Activated T-cell treated with anti-CD3 and anti-CD28 coated beads, Interleukin-2, amount 50 U/mL, for 72 hours (primary cell): ENCODE measurements at regions not wholly inside any gene's neighbourhood (a gene's known extent, or its start where the extent isn't known, plus 50 kb on each side); places are given as distances from the start of the nearest gene placed in this dataset.

Experiments used
- ATAC-seq, 2 donors: fragments of 150-1000 bp; cut with Tn5 transposase; replicated peaks in 1 of 2; 2 replicates each; pipeline ENCODE4 v1.10.0; 2021; ENCODE audit warnings: moderate library complexity in 2 of 2, mild to moderate bottlenecking in 1 of 2
- DNase-seq, 2 donors: peaks; one replicate each; pipeline ENCODE4 v3.0.0; 2021 to 2022; ENCODE audit warnings: mixed read lengths in 1 of 2
- H3K27ac Mint-ChIP-seq: one replicate; pipeline ENCODE4 v1.8.0; 2022; ENCODE audit warnings: mild to moderate bottlenecking, moderate library complexity, mixed read lengths
- H3K27me3 Mint-ChIP-seq: one replicate; pipeline ENCODE4 v1.8.0; 2022; ENCODE audit warnings: low read depth, mixed read lengths
- H3K36me3 Mint-ChIP-seq, 2 donors: one replicate each; pipeline ENCODE4 v1.8.0; 2022; ENCODE audit warnings: mixed read lengths in 2 of 2, mild to moderate bottlenecking in 1 of 2; ENCODE audit not compliant: insufficient read depth in 2 of 2
- H3K4me1 Mint-ChIP-seq: one replicate; pipeline ENCODE4 v1.8.0; 2022; ENCODE audit warnings: low read depth, mixed read lengths
- H3K4me3 Mint-ChIP-seq, 2 donors: one replicate each; pipeline ENCODE4 v1.8.0; 2022; ENCODE audit warnings: mild to moderate bottlenecking in 2 of 2, mixed read lengths in 2 of 2, moderate library complexity in 2 of 2
- H3K9me3 Mint-ChIP-seq, 2 donors: one replicate each; pipeline ENCODE4 v1.8.0; 2022; ENCODE audit warnings: mixed read lengths in 2 of 2

DNA sequence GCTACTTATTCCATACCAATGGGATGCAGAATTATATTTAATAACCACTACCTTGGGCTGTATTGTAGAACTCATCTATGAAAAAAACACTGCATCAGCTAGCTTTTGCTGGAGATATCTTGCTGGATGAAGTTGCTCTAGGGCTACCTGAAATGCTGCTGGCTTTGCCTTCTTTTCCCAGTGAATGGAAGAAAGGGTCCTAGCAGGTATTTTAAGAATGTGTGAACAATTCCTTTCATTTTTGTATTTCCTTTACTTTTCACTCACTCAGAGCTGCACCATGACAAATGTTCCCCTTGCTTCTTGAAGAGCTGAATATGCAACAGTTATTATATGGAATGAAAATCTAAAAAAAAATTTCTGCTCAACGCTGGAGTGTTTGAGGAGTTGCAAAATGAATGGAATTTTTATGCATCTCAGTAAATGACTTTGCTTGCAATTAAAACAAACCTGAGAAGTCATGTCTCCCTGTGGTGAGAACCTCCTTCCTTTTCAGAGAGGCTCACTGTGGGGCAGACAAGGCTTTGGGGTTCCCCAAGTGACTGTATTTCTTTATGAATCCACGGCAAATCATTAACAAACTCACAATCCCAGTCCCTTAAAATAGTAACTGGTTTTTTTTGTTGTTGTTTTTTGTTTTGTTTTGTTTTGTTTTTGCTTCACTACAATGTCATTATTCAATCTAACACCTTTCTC is 566.8 kb upstream of the KIRREL3 start:
- Mint-ChIP-seq H3K27ac (no peak overlapping the region), H3K9me3 (no peaks in the 10 kb centered on the region), H3K4me3 (no peak overlapping the region), H3K27me3 (no peaks in the 10 kb centered on the region), H3K4me1 (no peaks in the 10 kb centered on the region), H3K36me3 (no peaks in the 10 kb centered on the region)
- ATAC-seq, result no peak
- DNase-seq, result no peak

DNA sequence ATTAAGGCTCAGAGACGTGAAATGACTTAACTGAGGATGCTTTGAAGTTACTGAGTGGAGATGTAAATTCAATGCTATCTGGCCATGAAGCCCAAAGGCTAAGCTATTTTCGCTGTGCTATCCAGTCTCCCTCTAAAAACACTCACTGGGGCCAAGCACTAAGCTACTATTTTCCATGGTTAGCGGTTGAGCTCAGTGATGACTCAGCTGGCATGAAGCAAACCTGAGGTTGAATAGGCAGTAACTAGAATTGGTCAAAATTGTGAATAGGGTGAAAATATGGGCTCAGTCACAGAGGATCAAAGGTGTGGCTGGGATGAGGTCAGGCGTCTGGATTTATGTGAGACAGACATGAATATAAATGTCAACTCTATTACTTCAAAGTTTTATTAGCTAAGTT is 564.2 kb upstream of the KIRREL3 start:
- ATAC-seq (no peak), DNase-seq (no peak)
- Mint-ChIP-seq H3K4me3 (no peak overlapping the region), H3K27ac (no peak overlapping the region), H3K9me3 (no peaks in the 10 kb centered on the region), H3K27me3 (no peaks in the 10 kb centered on the region), H3K36me3 (no peaks in the 10 kb centered on the region), H3K4me1 (no peaks in the 10 kb centered on the region)

DNA sequence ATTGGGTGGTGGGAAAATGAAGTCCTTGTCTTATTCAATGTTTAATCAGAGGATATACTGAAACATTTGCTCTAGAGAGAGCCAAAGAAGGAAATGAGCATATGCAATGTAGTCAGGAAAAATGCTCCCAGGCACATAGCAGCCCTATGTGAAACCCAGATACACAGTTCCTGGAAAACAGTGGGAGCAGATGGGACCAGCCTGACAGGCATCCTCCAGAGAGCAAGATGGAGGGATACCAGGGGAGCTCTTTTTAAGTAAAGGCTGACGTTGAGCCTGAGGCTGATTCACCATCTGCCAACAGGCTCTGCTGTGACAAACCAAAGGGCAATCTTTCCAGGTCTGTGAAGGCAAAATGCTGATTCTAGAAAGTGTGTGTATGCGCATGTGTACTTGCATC is 559.4 kb upstream of the KIRREL3 start:
- H3K27ac Mint-ChIP-seq, result no peak overlapping the region
- H3K36me3 Mint-ChIP-seq, result no peaks in the 10 kb centered on the region
- DNase-seq (no peak), ATAC-seq (no peak)
- H3K27me3 Mint-ChIP-seq, result no peaks in the 10 kb centered on the region
- no peaks in the 10 kb centered on the region for H3K9me3 Mint-ChIP-seq
- no peaks in the 10 kb centered on the region for H3K4me1 Mint-ChIP-seq
- H3K4me3 Mint-ChIP-seq, result no peak overlapping the region

DNA sequence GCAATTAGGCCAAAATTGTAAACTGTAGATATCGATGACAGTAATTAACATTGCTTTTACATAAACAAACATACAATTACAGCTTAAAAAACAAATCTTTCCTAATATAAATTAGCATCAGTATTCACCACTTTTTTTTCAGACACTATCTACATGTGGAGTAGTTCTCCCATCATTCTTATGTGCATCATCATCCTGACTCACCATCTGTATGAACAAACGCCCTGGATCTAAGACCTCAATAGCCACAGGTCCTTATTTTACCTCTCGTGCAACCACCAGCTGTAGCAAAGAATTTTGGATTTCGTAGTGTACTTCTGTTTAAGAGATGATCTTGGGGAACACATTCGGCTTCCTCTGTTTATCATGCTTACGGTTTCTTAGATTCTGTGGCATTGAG is 551.9 kb upstream of the KIRREL3 start:
- H3K36me3 Mint-ChIP-seq, result no peaks in the 10 kb centered on the region
- no peaks in the 10 kb centered on the region for H3K27me3 Mint-ChIP-seq
- H3K27ac Mint-ChIP-seq, result no peak overlapping the region
- ATAC-seq, result no peak
- H3K4me1 Mint-ChIP-seq, result no peaks in the 10 kb centered on the region
- H3K9me3 Mint-ChIP-seq, result no peaks in the 10 kb centered on the region
- no peak overlapping the region for H3K4me3 Mint-ChIP-seq
- DNase-seq, result no peak

DNA sequence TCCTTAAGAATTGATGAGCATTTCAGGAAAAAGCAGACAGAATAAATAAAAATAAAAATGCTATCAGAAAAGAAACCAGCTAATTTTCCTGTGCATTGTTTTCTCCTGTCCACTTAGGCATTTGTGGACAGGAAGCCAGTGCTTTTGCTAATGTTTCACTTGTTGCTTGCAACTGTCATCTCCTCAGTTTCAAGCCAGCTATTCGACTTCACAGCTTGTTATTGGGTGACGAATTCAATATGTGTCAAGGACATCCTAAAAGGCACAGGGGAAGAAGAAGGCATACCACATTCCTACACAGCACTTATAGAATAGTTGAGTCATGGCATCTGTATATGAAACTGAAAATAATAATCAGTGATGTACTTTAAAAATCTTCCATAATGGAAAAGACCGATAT is 530.6 kb upstream of the KIRREL3 start:
- Mint-ChIP-seq H3K4me3 (no peak overlapping the region), H3K27ac (no peak overlapping the region), H3K27me3 (no peaks in the 10 kb centered on the region), H3K9me3 (peaks cover 0 to 2% of the 10 kb centered on the region in 2 donors), H3K36me3 (no peaks in the 10 kb centered on the region), H3K4me1 (no peaks in the 10 kb centered on the region)
- ATAC-seq, result no peak
- DNase-seq, result no peak

DNA sequence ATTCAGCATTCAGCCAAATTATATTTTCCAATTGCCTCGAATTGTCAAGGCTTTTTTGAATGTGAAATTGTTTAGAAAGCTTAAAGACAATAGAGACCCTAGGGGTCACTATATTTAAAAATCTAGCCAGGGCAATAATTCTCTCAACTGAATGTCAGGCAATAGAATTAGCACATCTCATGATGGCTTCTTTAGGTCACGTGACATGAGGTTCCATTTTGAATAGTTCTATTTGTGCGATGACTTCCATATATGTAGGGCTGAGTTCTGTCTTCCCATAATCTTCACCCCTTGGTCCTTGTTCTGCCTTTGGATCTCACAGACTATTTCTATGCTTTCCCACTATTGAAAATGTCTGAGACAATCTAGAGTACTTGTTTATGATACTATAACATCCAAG is 527.7 kb upstream of the KIRREL3 start:
- H3K27me3 Mint-ChIP-seq, result no peaks in the 10 kb centered on the region
- no peaks in the 10 kb centered on the region for H3K36me3 Mint-ChIP-seq
- H3K4me3 Mint-ChIP-seq, result no peak overlapping the region
- H3K4me1 Mint-ChIP-seq, result no peaks in the 10 kb centered on the region
- ATAC-seq, result no peak
- no peak overlapping the region for H3K27ac Mint-ChIP-seq
- no peak for DNase-seq
- H3K9me3 Mint-ChIP-seq, result no peaks in the 10 kb centered on the region

DNA sequence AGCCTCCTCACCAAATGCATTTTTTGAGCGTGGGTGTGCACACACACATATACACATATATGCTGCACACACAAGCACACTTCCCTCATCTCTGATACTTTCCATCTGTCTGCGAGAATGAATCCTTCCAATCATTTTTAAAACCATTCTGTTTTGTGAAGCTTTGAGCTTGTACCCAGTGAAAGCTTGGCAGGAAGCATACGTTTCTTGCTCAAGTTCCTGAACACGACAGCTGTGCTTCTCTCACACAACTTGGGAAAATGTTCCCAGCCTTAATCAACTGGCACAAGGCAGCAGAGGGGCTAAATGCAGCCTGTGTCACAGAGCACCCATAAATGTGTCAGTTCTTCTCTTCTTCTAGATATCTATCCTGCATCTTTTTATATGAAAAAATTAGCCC is 524.0 kb upstream of the KIRREL3 start:
- H3K36me3 Mint-ChIP-seq, result no peaks in the 10 kb centered on the region
- no peaks in the 10 kb centered on the region for H3K4me1 Mint-ChIP-seq
- H3K27ac Mint-ChIP-seq, result no peak overlapping the region
- no peaks in the 10 kb centered on the region for H3K27me3 Mint-ChIP-seq
- H3K9me3 Mint-ChIP-seq, result no peaks in the 10 kb centered on the region
- no peak overlapping the region for H3K4me3 Mint-ChIP-seq
- no peak for DNase-seq
- ATAC-seq, result no peak

DNA sequence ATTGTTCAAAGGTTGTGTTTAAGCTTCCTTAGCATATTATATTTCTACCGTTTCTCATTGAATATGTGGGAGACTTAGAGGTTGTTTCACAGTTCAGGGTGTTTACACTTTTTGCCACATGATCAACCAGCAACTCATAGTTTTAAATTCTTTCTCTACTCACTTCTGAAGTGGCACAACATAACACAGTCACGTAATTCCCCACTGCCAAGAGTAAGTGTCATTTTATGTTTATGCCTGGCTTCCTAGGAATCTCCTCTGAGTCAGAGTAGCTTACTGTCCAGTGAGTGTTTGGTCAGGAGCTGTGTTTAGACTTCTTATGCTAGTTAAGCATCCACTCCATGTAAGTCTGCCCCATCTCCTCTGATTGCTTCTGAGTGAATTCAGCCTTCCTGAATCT is 520.8 kb upstream of the KIRREL3 start:
- H3K27me3 Mint-ChIP-seq, result no peaks in the 10 kb centered on the region
- DNase-seq (no peak), ATAC-seq (no peak)
- no peak overlapping the region for H3K4me3 Mint-ChIP-seq
- H3K4me1 Mint-ChIP-seq, result no peaks in the 10 kb centered on the region
- peaks cover 0 to 2% of the 10 kb centered on the region in 2 donors for H3K36me3 Mint-ChIP-seq
- H3K27ac Mint-ChIP-seq, result no peak overlapping the region
- no peaks in the 10 kb centered on the region for H3K9me3 Mint-ChIP-seq

DNA sequence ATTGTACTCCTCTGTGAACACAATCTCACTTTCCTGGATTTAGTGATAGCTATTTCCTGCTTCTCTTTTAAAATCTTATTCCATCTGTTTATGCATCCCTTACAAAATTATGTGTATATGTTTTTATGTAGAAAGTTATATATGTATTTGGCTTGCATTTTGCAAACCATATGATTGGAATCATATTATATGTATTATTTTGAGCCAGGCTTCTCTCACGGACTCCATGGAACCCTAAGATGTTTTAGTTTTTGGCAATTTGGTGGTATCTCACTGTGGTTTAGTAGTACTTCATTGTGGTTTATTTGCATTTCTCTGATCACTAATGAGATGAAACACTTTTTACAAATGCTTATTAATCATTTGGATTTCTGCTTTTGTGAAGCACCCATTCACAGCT is 507.3 kb upstream of the KIRREL3 start:
- DNase-seq (no peak), ATAC-seq (no peak)
- Mint-ChIP-seq H3K27me3 (no peaks in the 10 kb centered on the region), H3K9me3 (peaks cover 3 to 4% of the 10 kb centered on the region in 2 donors), H3K4me1 (no peaks in the 10 kb centered on the region), H3K27ac (no peak overlapping the region), H3K4me3 (no peak overlapping the region), H3K36me3 (no peaks in the 10 kb centered on the region)

DNA sequence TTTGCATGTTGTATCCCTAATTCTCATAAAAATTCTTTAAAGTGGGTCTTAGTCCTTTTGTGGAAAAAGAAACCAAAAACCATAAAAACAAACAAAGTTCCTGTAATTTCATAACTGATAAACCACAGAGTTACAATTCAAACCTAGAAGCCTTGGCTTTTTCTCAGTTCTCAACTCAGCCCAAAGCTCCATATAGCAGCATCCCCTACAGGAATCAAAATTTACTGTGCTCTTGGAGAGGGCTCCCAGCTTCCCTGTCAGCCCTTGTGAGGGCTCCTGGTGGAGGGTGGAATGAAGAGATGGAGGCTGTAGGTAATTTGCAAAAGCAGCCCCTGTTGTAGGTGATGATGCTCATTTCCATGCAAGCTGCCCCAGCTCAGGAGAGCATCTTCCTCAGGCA is 506.1 kb upstream of the KIRREL3 start:
- no peaks in the 10 kb centered on the region for H3K4me1 Mint-ChIP-seq
- peaks cover 1 to 3% of the 10 kb centered on the region in 2 donors for H3K9me3 Mint-ChIP-seq
- ATAC-seq (no peak), DNase-seq (no peak)
- H3K27ac Mint-ChIP-seq, result no peak overlapping the region
- H3K4me3 Mint-ChIP-seq, result no peak overlapping the region
- H3K36me3 Mint-ChIP-seq, result no peaks in the 10 kb centered on the region
- no peaks in the 10 kb centered on the region for H3K27me3 Mint-ChIP-seq

DNA sequence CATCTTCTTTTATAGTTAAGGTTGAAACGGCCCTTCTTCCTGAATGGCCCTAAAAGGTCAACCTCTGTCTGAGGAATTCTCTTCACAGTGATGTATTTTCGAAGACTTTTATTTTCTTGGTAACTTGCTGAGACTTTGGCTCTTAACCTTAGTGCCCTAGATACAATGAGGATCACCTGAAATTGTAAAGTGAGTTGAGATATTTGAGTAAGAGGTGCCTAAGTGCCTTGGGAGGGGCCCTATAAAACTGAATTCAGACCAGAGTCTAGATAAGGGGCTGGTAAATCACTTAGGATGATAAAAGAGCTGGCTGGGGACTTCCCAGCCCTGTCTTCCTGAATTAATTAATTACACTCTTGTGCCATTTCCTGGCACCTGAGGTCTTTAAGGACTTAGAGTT is 505.6 kb upstream of the KIRREL3 start:
- Mint-ChIP-seq H3K9me3 (peaks cover 0 to 3% of the 10 kb centered on the region in 2 donors), H3K27me3 (no peaks in the 10 kb centered on the region), H3K36me3 (no peaks in the 10 kb centered on the region), H3K4me3 (no peak overlapping the region), H3K27ac (no peak overlapping the region), H3K4me1 (no peaks in the 10 kb centered on the region)
- DNase-seq (no peak), ATAC-seq (no peak)

DNA sequence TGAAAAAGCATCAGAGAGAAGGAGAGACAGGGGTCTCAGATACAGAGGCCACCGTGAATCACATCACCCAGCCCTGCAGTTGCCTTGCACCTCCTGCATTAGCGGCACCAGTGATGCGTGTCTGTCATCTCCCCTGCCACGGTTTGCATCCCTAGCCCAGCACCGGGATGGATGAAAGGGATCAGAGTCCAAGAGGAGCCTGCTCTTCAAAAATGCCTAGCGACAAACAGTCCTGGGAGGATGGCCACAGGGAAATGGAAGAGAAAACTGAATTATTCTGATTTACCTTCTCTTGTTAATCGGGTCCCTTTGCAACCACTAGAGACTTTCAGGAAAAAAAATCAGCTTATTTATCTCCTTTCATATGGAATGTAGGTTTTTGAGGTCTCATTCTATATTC is 495.6 kb upstream of the KIRREL3 start:
- H3K9me3 Mint-ChIP-seq, result peaks cover 2 to 6% of the 10 kb centered on the region in 2 donors
- H3K27me3 Mint-ChIP-seq, result no peaks in the 10 kb centered on the region
- ATAC-seq (no peak), DNase-seq (no peak)
- no peaks in the 10 kb centered on the region for H3K4me1 Mint-ChIP-seq
- no peaks in the 10 kb centered on the region for H3K36me3 Mint-ChIP-seq
- no peak overlapping the region for H3K4me3 Mint-ChIP-seq
- H3K27ac Mint-ChIP-seq, result no peak overlapping the region

DNA sequence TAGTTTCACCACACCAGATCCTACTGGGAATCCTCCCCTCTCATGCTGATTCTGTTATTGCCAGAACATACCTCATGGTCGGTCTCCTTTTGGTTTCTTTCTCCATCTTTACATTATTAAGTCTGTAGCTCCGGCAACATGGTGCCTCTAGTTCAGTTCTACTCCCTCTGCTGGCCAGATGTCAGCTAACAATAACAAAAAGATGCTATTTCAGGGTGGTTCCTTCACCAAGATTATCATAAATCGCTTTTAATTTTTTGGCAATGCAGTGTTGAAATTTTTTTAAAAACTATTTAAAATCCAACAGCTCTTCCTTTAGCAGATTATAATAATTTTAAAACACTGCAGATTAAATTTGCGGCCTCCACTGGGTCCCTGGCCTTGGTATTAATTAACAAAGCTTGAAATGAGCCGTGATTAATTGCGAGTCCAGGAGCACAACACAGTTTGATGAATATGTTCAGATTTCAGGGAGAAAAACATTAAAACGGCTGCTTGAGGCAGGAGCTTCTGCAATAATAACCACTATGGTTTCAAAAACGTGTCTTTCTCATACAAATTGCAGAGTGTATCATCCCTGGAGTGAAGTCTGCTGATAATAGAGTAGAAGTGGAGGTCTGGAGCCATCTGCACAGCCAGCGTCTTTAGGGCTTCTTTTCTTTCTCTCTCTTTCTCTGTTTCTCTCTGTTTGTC is 492.9 kb upstream of the KIRREL3 start:
- Mint-ChIP-seq H3K36me3 (no peaks in the 10 kb centered on the region), H3K27me3 (no peaks in the 10 kb centered on the region), H3K4me1 (no peaks in the 10 kb centered on the region), H3K9me3 (peaks cover 2 to 6% of the 10 kb centered on the region in 2 donors), H3K4me3 (no peak overlapping the region), H3K27ac (no peak overlapping the region)
- no peak for DNase-seq
- no peak for ATAC-seq

DNA sequence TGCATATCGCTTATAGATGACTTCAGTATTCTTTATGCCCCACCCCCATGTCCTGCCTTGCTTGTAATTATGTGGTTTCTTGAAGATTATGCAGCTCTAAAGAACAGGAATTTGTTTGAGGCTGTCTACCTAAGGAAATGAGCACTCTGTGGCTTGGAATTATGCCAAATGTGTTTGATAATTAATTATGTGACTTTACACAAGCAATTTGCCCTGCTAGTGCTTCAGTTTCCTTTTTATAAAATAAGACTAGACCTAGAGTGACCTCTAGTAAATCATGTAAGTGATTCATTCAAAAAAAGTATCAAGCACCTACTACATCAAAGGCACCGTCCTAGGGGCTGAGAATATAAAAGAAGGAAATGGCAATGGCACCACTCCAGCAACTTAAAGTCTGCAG is 491.5 kb upstream of the KIRREL3 start:
- DNase-seq (no peak), ATAC-seq (no peak)
- Mint-ChIP-seq H3K4me3 (no peak overlapping the region), H3K27ac (no peak overlapping the region), H3K27me3 (no peaks in the 10 kb centered on the region), H3K4me1 (no peaks in the 10 kb centered on the region), H3K9me3 (peaks cover 2 to 9% of the 10 kb centered on the region in 2 donors), H3K36me3 (no peaks in the 10 kb centered on the region)
